Right atrium auricular region (tissue), 2 donors: ENCODE measurements at regions not wholly inside any gene's neighbourhood (a gene's known extent, or its start where the extent isn't known, plus 50 kb on each side); places are given as distances from the start of the nearest gene placed in this dataset.

Experiments
- DNase-seq: peaks from one replicate; pipeline ENCODE4 v3.0.0-alpha.2; 2019; ENCODE audit warnings: low spot score
- H3K27ac ChIP-seq, 2 donors: fragments of 200-600 bp; sonication (generic); 1 replicate in 1 of 2; 2 replicates in 1 of 2; pipeline ENCODE4 v1.5.1; 2016 to 2019
- H3K27me3 ChIP-seq, 2 donors: fragments of 200-600 bp; sonication (generic); one replicate each; pipeline versions ENCODE4 v1.5.1 to v1.6.0; 2017 to 2019
- H3K36me3 ChIP-seq: fragments of 200-600 bp; sonication (generic); one replicate; pipeline ENCODE4 v1.5.1; 2016
- H3K4me1 ChIP-seq, 2 donors: fragments of 200-600 bp; sonication (generic); one replicate each; pipeline versions ENCODE4 v1.5.1 to v1.6.0; 2017 to 2019
- H3K4me3 ChIP-seq, 2 donors: fragments of 200-600 bp; sonication (generic); 1 replicate in 1 of 2; 2 replicates in 1 of 2; pipeline ENCODE4 v1.5.1; 2017 to 2019; ENCODE audit warnings: mild to moderate bottlenecking in 1 of 2, moderate library complexity in 1 of 2
- H3K9me3 ChIP-seq, 2 donors: fragments of 200-600 bp; sonication (generic); one replicate each; pipeline ENCODE4 v1.5.1; 2019
- CTCF ChIP-seq, 2 donors: fragments of 200-600 bp; sonication (generic); IDR thresholded peaks; one replicate each; pipeline ENCODE4 v1.5.1; 2019; ENCODE audit warnings: antibody characterized with exemption in 2 of 2

- no peak for DNase-seq
- TF ChIP-seq CTCF (IDR thresholded peaks at IDR 0.05) = no peak
These were observed 458.9 kb upstream of the FSTL5 start for GRCh38 chr4:162622664-162623063.

GRCh38 chr4:162610116-162610515 lies 446.3 kb upstream of the FSTL5 start:
- no peak overlapping the region for H3K27ac ChIP-seq
- no peaks in the 10 kb centered on the region for H3K36me3 ChIP-seq
- no peak for DNase-seq
- H3K4me3 ChIP-seq = no peak overlapping the region
- no peaks in the 10 kb centered on the region for H3K4me1 ChIP-seq
- H3K27me3 ChIP-seq = no peaks in the 10 kb centered on the region
- H3K9me3 ChIP-seq = no peaks in the 10 kb centered on the region
- no peak for TF ChIP-seq CTCF (IDR thresholded peaks at IDR 0.05)

More at GRCh38 chr4:162622664-162623063, 458.9 kb upstream of the FSTL5 start:
- Histone ChIP-seq H3K9me3 (no peaks in the 10 kb centered on the region), H3K4me1 (no peaks in the 10 kb centered on the region), H3K4me3 (no peak overlapping the region), H3K27ac (no peak overlapping the region), H3K27me3 (no peaks in the 10 kb centered on the region), H3K36me3 (no peaks in the 10 kb centered on the region)

GRCh38 chr4:162586266-162586665 lies 422.5 kb upstream of the FSTL5 start:
- no peak for TF ChIP-seq CTCF (IDR thresholded peaks at IDR 0.05)
- Histone ChIP-seq H3K27ac (no peak overlapping the region), H3K36me3 (no peaks in the 10 kb centered on the region), H3K27me3 (no peaks in the 10 kb centered on the region), H3K4me1 (no peaks in the 10 kb centered on the region), H3K9me3 (no peaks in the 10 kb centered on the region), H3K4me3 (no peak overlapping the region)
- no peak for DNase-seq

- H3K27ac ChIP-seq = no peak overlapping the region
- TF ChIP-seq CTCF (IDR thresholded peaks at IDR 0.05) = no peak
- H3K4me1 ChIP-seq = no peaks in the 10 kb centered on the region
- no peak overlapping the region for H3K4me3 ChIP-seq
- H3K36me3 ChIP-seq = no peaks in the 10 kb centered on the region
- DNase-seq = no peak
- no peaks in the 10 kb centered on the region for H3K9me3 ChIP-seq
- no peaks in the 10 kb centered on the region for H3K27me3 ChIP-seq
These were observed 418.4 kb upstream of the FSTL5 start for GRCh38 chr4:162582180-162582579.

- DNase-seq = no peak
- H3K27ac ChIP-seq = no peak overlapping the region
- no peaks in the 10 kb centered on the region for H3K9me3 ChIP-seq
- no peaks in the 10 kb centered on the region for H3K36me3 ChIP-seq
- H3K4me3 ChIP-seq = no peak overlapping the region
- H3K4me1 ChIP-seq = no peaks in the 10 kb centered on the region
- no peak for TF ChIP-seq CTCF (IDR thresholded peaks at IDR 0.05)
- no peaks in the 10 kb centered on the region for H3K27me3 ChIP-seq
These were observed 401.9 kb upstream of the FSTL5 start for GRCh38 chr4:162565730-162566129.

- Histone ChIP-seq H3K4me1 (no peaks in the 10 kb centered on the region), H3K27ac (no peak overlapping the region), H3K27me3 (no peaks in the 10 kb centered on the region), H3K9me3 (no peaks in the 10 kb centered on the region), H3K36me3 (no peaks in the 10 kb centered on the region), H3K4me3 (no peak overlapping the region)
- no peak for TF ChIP-seq CTCF (IDR thresholded peaks at IDR 0.05)
- DNase-seq = no peak
These were observed 396.3 kb upstream of the FSTL5 start for GRCh38 chr4:162560073-162560472.
